ENCODE measurements at regions not wholly inside any gene's neighbourhood (a gene's known extent, or its start where the extent isn't known, plus 50 kb on each side); places are given as distances from the start of the nearest gene placed in this dataset.

DNA sequence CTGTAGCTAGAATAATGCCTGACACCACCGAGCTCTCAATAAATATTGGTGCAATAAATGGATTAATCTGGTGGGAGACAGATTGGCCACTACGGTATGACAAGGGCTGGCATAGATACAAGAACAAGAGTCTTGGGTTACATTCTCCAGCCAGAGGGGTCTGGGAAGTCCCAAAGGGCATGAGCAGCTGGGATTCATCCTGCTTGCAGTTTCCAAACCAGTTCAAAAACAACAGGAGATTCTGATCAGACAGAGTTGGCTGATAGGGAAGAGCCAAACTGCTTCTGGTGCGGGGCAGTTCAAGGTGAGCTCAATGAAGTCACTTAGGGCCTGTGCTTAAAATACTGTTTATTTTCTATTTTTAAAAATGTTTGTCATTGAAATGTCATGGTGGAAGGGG, 266.9 kb downstream of the TNS1 start:
- CTCF ChIA-PET = interaction anchor here (0.6 kb wide), 1 partner anchor 56 kb away, joined by 4 read pairs; no protein-coding TSS in a partner anchor
- H3K9me3 Mint-ChIP-seq (ENCODE audit: insufficient read depth) = no peaks in the 10 kb centered on the region
- DNase-seq (no peak), ATAC-seq (ENCODE audit: low read depth) (no peak)
- no peaks in the 10 kb centered on the region for H3K4me1 ChIP-seq (ENCODE audit: control insufficient read depth in 2 of 2, insufficient read depth in 2 of 2, low read length in 2 of 2)
- TF ChIP-seq, protein P1, sequence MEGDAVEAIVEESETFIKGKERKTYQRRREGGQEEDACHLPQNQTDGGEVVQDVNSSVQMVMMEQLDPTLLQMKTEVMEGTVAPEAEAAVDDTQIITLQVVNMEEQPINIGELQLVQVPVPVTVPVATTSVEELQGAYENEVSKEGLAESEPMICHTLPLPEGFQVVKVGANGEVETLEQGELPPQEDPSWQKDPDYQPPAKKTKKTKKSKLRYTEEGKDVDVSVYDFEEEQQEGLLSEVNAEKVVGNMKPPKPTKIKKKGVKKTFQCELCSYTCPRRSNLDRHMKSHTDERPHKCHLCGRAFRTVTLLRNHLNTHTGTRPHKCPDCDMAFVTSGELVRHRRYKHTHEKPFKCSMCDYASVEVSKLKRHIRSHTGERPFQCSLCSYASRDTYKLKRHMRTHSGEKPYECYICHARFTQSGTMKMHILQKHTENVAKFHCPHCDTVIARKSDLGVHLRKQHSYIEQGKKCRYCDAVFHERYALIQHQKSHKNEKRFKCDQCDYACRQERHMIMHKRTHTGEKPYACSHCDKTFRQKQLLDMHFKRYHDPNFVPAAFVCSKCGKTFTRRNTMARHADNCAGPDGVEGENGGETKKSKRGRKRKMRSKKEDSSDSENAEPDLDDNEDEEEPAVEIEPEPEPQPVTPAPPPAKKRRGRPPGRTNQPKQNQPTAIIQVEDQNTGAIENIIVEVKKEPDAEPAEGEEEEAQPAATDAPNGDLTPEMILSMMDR (IDR thresholded peaks at IDR 0.05) = no peak
- TF ChIP-seq EZH2 (IDR thresholded peaks at IDR 0.05; ENCODE audit: borderline replicate concordance, insufficient read depth, low read depth, low read length, poor library complexity, severe bottlenecking) = no peak
- H2AFZ ChIP-seq (ENCODE audit: insufficient read depth, low read depth, low read length, poor library complexity, severe bottlenecking) = no peak overlapping the region
- no peak overlapping the region for H3K4me3 ChIP-seq (ENCODE audit: control extremely low read depth in 1 of 5, extremely low read depth in 1 of 5, insufficient read depth in 1 of 5, low read depth in 2 of 5, low read length in 4 of 5)
- H3K9ac ChIP-seq (ENCODE audit: low read length) = no peak overlapping the region
- H3K4me3 Mint-ChIP-seq = no peak overlapping the region
- H3K36me3 ChIP-seq (replicated peaks in 1 of 2; ENCODE audit: control extremely low read depth in 1 of 2, control insufficient read depth in 1 of 2, extremely low read depth in 1 of 2, insufficient read depth in 2 of 2, low read length in 1 of 2) = no peaks in the 10 kb centered on the region
- no peaks in the 10 kb centered on the region for H3K9me3 ChIP-seq (ENCODE audit: control extremely low read depth in 1 of 3, control insufficient read depth in 2 of 3, insufficient read depth in 1 of 3, low read length in 2 of 3)
- intact Hi-C loops (cut with micrococcal nuclease) = no loop called here
- no peaks in the 10 kb centered on the region for H4K20me1 ChIP-seq (ENCODE audit: control insufficient read depth, insufficient read depth, low read length, poor library complexity, severe bottlenecking)
- POLR2A ChIA-PET = no interaction called here
- WGBS (ENCODE audit: insufficient coverage) = 94% methylated on average over 3 of the region's 3 CpGs
- peaks cover 0 to 15% (median 0%) of the 10 kb centered on the region in 4 experiments for H3K27me3 ChIP-seq (replicated peaks in 1 of 4; ENCODE audit: control extremely low read depth in 1 of 4, control insufficient read depth in 3 of 4, insufficient read depth in 4 of 4, low read length in 3 of 4)
- H3K27ac ChIP-seq (ENCODE audit: low read length in 2 of 2) = no peak overlapping the region
- peaks cover 14% of the 10 kb centered on the region for H3K27me3 Mint-ChIP-seq
- no peak overlapping the region for H3K4me2 ChIP-seq (replicated peaks; ENCODE audit: low read depth, low read length, poor library complexity, severe bottlenecking)
- peaks cover 6% of the 10 kb centered on the region for H3K4me1 Mint-ChIP-seq
- H3K27ac Mint-ChIP-seq = no peak overlapping the region
- H3K79me2 ChIP-seq (ENCODE audit: control insufficient read depth, insufficient read depth, low read length) = no peaks in the 10 kb centered on the region

DNA sequence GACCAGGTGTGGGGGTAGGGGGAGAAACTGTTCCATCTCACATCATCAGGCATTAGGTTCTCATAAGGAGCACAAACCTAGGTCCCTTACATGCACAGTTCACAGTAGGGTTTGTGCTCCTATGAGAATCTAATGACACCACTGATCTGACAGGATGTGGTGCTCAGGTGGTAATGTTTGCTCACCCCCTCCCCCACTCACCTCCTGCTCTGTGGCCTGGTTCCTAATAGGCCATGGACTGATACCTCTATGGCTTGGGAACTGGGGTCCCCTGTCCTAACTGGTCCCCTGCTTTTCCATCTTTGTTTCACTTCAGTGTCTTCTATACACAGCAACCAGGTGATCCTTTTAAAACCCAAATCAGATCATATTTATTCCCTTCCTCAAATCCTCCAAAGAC, 267.8 kb downstream of the TNS1 start:
- ChIA-PET POLR2A (no interaction called here), CTCF (no interaction called here)
- DNase-seq (no peak), ATAC-seq (ENCODE audit: low read depth) (no peak)
- H3K9me3 Mint-ChIP-seq (ENCODE audit: insufficient read depth) = no peaks in the 10 kb centered on the region
- Histone ChIP-seq H3K9ac (ENCODE audit: low read length) (no peak overlapping the region), H3K36me3 (replicated peaks in 1 of 2; ENCODE audit: control extremely low read depth in 1 of 2, control insufficient read depth in 1 of 2, extremely low read depth in 1 of 2, insufficient read depth in 2 of 2, low read length in 1 of 2) (no peaks in the 10 kb centered on the region), H3K4me3 (ENCODE audit: control extremely low read depth in 1 of 5, extremely low read depth in 1 of 5, insufficient read depth in 1 of 5, low read depth in 2 of 5, low read length in 4 of 5) (no peak overlapping the region), H3K4me1 (ENCODE audit: control insufficient read depth in 2 of 2, insufficient read depth in 2 of 2, low read length in 2 of 2) (no peaks in the 10 kb centered on the region), H3K4me2 (replicated peaks; ENCODE audit: low read depth, low read length, poor library complexity, severe bottlenecking) (no peak overlapping the region), H2AFZ (ENCODE audit: insufficient read depth, low read depth, low read length, poor library complexity, severe bottlenecking) (no peak overlapping the region), H3K27me3 (replicated peaks in 1 of 4; ENCODE audit: control extremely low read depth in 1 of 4, control insufficient read depth in 3 of 4, insufficient read depth in 4 of 4, low read length in 3 of 4) (peaks cover 0 to 15% (median 0%) of the 10 kb centered on the region in 4 experiments), H3K79me2 (ENCODE audit: control insufficient read depth, insufficient read depth, low read length) (no peaks in the 10 kb centered on the region), H3K9me3 (ENCODE audit: control extremely low read depth in 1 of 3, control insufficient read depth in 2 of 3, insufficient read depth in 1 of 3, low read length in 2 of 3) (no peaks in the 10 kb centered on the region), H4K20me1 (ENCODE audit: control insufficient read depth, insufficient read depth, low read length, poor library complexity, severe bottlenecking) (no peaks in the 10 kb centered on the region), H3K27ac (ENCODE audit: low read length in 2 of 2) (no peak overlapping the region)
- TF ChIP-seq EZH2 (IDR thresholded peaks at IDR 0.05; ENCODE audit: borderline replicate concordance, insufficient read depth, low read depth, low read length, poor library complexity, severe bottlenecking) = no peak
- TF ChIP-seq, protein P1 (IDR thresholded peaks at IDR 0.05) = no peak
- intact Hi-C loops (cut with micrococcal nuclease) = no loop called here
- H3K27me3 Mint-ChIP-seq = peaks cover 17% of the 10 kb centered on the region
- H3K27ac Mint-ChIP-seq = no peak overlapping the region
- no peak overlapping the region for H3K4me3 Mint-ChIP-seq
- peaks cover 6% of the 10 kb centered on the region for H3K4me1 Mint-ChIP-seq
